GM12878 (cell line): ENCODE measurements at regions not wholly inside any gene's neighbourhood (a gene's known extent, or its start where the extent isn't known, plus 50 kb on each side); places are given as distances from the start of the nearest gene placed in this dataset.
"Not testable (repeated sequence)": the region's sequence is repeated elsewhere in the genome, so short reads cannot be mapped to it uniquely, and the experiment has no call there.

Source experiments
- ATAC-seq: fragments of 200-7000 bp; cut with Tn5 transposase; 3 replicates; pipeline ENCODE4 v1.9.1; 2020; ENCODE audit warnings: mild to moderate bottlenecking, moderate library complexity
- BruUV-seq: library from RNA; stranded (reverse); fragments of 400-500 nt; replicated peaks from 2 replicates; lab custom pipeline; 2021; lab: Mats Ljungman, UMichigan
- CTCF ChIA-PET: fragments of 300-600 bp; sonication (Branson Sonifier 250); formaldehyde crosslinking; extraction: SDS; loops from one replicate; lab custom pipeline; 2021; ENCODE audit warnings: inconsistent platforms; lab: Yijun Ruan, JAX
- POLR2A ChIA-PET: fragments of 350-600 bp; formaldehyde crosslinking; extraction: SDS; loops from one replicate; lab custom pipeline; 2021; ENCODE audit warnings: inconsistent platforms; lab: Charles Lee
- RAD21 ChIA-PET: fragments of 300-600 bp; sonication (Branson Sonifier 250); formaldehyde crosslinking; loops from one replicate; lab custom pipeline; 2023; ENCODE audit warnings: antibody characterized with exemption; ENCODE audit not compliant: unreplicated experiment; lab: Charles Lee
- SMC1A ChIA-PET: fragments of 300-600 bp; sonication (Branson Sonifier 250); formaldehyde crosslinking; loops from one replicate; lab custom pipeline; 2023; ENCODE audit not compliant: unreplicated experiment, uncharacterized antibody; lab: Charles Lee
- DNase-seq: peaks from one replicate; pipeline ENCODE4 v3.0.0-alpha.2; 2011; ENCODE audit warnings: low read depth, low spot score
- FAIRE-seq: peaks from 3 replicates; lab custom pipeline; 2011; peaks lifted over from hg19 to GRCh38; lab: Jason Lieb, UNC
- H2AFZ ChIP-seq: 2 replicates; pipeline ENCODE4 v1.6.0; 2011; ENCODE audit warnings: low read depth, low read length, control low read depth; ENCODE audit not compliant: control insufficient read depth
- H3K27ac ChIP-seq: 2 replicates; pipeline ENCODE4 v1.5.1; 2011; ENCODE audit warnings: control low read depth; ENCODE audit not compliant: control insufficient read depth, insufficient read depth
- H3K27me3 ChIP-seq, 2 experiments: replicated peaks in 1 of 2; 2 replicates each; pipeline versions ENCODE4 v1.6.0 to v1.6.1; 2011; ENCODE audit warnings: low read length in 1 of 2; ENCODE audit not compliant: control insufficient read depth in 2 of 2, insufficient read depth in 2 of 2
- H3K36me3 ChIP-seq, 2 experiments: 2 replicates each; pipeline ENCODE4 v1.5.1; 2011; ENCODE audit warnings: low read length in 1 of 2; ENCODE audit not compliant: control insufficient read depth in 2 of 2, insufficient read depth in 2 of 2
- H3K4me1 ChIP-seq: 2 replicates; pipeline ENCODE4 v1.6.1; 2011; ENCODE audit warnings: mild to moderate bottlenecking, low read length, moderate library complexity, mixed read lengths; ENCODE audit not compliant: control insufficient read depth, insufficient read depth
- H3K4me2 ChIP-seq: 2 replicates; pipeline ENCODE4 v1.6.0; 2011; ENCODE audit warnings: control low read depth; ENCODE audit not compliant: control insufficient read depth, insufficient read depth
- H3K4me3 ChIP-seq: fragments of 200-600 bp; sonication (generic); 2 replicates; pipeline ENCODE4 v1.5.1; 2016
- H3K79me2 ChIP-seq: 2 replicates; pipeline ENCODE4 v1.6.0; 2011; ENCODE audit warnings: low read length; ENCODE audit not compliant: control insufficient read depth, insufficient read depth
- H3K9ac ChIP-seq: 2 replicates; pipeline ENCODE4 v1.8.0; 2011; ENCODE audit warnings: low read length, control low read depth, mixed read lengths; ENCODE audit not compliant: control insufficient read depth, insufficient read depth
- H3K9me3 ChIP-seq: replicated peaks from 3 replicates; pipeline ENCODE4 v1.5.1; 2011; ENCODE audit warnings: mild to moderate bottlenecking, low read length; ENCODE audit not compliant: control insufficient read depth, insufficient read depth
- H4K20me1 ChIP-seq: 2 replicates; pipeline ENCODE4 v1.6.0; 2011; ENCODE audit not compliant: control insufficient read depth, insufficient read depth
- WGBS: methylation state at CpG from one replicate; pipeline ENCODE4 v1.1.6; 2016; ENCODE audit warnings: low lambda C conversion rate; ENCODE audit not compliant: insufficient replicate concordance, insufficient coverage; ENCODE audit errors: missing lambda C conversion rate; 5-methylcytosine and 5-hydroxymethylcytosine counted together
- in situ Hi-C: fragments of 300-500 bp; cut with MboI; formaldehyde crosslinking; loops from 9 replicates; pipeline ENCODE4 v1.14.3; 2018; ENCODE audit warnings: mixed read lengths
- intact Hi-C: fragments of 100-400 bp; cut with micrococcal nuclease; formaldehyde crosslinking; loops from one replicate; pipeline ENCODE4 v1.14.2; 2022; ENCODE audit not compliant: unreplicated experiment

GRCh38 chr2:95767950-95768349, 176.1 kb downstream of the TRIM43 start:
- BruUV-seq, RAD21 ChIA-PET, H3K36me3 ChIP-seq, H3K4me3 ChIP-seq, POLR2A ChIA-PET, H4K20me1 ChIP-seq, in situ Hi-C loops, H3K27me3 ChIP-seq, H3K4me1 ChIP-seq, H3K9ac ChIP-seq, H3K79me2 ChIP-seq, H3K27ac ChIP-seq, H2AFZ ChIP-seq, FAIRE-seq, intact Hi-C loops, H3K9me3 ChIP-seq, DNase-seq, ATAC-seq, H3K4me2 ChIP-seq, SMC1A ChIA-PET, CTCF ChIA-PET: not testable (repeated sequence)
- no CpG with 5 or more reads among the region's 3 CpGs for WGBS

GRCh38 chr2:95769256-95769655, 177.5 kb downstream of the TRIM43 start:
- H3K27me3 ChIP-seq, POLR2A ChIA-PET, H3K79me2 ChIP-seq, DNase-seq, intact Hi-C loops, BruUV-seq, in situ Hi-C loops, H3K36me3 ChIP-seq, ATAC-seq, H3K9me3 ChIP-seq, H3K9ac ChIP-seq, H3K4me3 ChIP-seq, SMC1A ChIA-PET, RAD21 ChIA-PET, CTCF ChIA-PET, H3K27ac ChIP-seq, H3K4me1 ChIP-seq, H4K20me1 ChIP-seq, H2AFZ ChIP-seq, FAIRE-seq, H3K4me2 ChIP-seq: not testable (repeated sequence)
- WGBS, result 38% methylated on average over 1 of the region's 1 CpG

- SMC1A ChIA-PET, RAD21 ChIA-PET, H4K20me1 ChIP-seq, H3K4me1 ChIP-seq, BruUV-seq, DNase-seq, POLR2A ChIA-PET, H3K9ac ChIP-seq, H3K36me3 ChIP-seq, H3K9me3 ChIP-seq, H3K79me2 ChIP-seq, H3K27me3 ChIP-seq, intact Hi-C loops, H2AFZ ChIP-seq, ATAC-seq, H3K27ac ChIP-seq, CTCF ChIA-PET, FAIRE-seq, H3K4me2 ChIP-seq, H3K4me3 ChIP-seq, in situ Hi-C loops: not testable (repeated sequence)
- WGBS, result 34% methylated on average over 7 of the region's 9 CpGs
Observed at GRCh38 chr2:95770726-95771125, 178.9 kb downstream of the TRIM43 start.

- H3K36me3 ChIP-seq, SMC1A ChIA-PET, H3K4me1 ChIP-seq, POLR2A ChIA-PET, H3K79me2 ChIP-seq, intact Hi-C loops, H3K4me2 ChIP-seq, H3K9ac ChIP-seq, H4K20me1 ChIP-seq, H3K27ac ChIP-seq, RAD21 ChIA-PET, H3K9me3 ChIP-seq, H3K4me3 ChIP-seq, CTCF ChIA-PET, H2AFZ ChIP-seq, in situ Hi-C loops, H3K27me3 ChIP-seq, DNase-seq, BruUV-seq, FAIRE-seq: not testable (repeated sequence)
- WGBS, result 47% methylated on average over 3 of the region's 11 CpGs
- ATAC-seq, result peak; percentile 27; the same call in 2 of the 3 replicates
Observed at GRCh38 chr2:95774322-95775192, 182.8 kb downstream of the TRIM43 start.
